ENCODE measurements at regions not wholly inside any gene's neighbourhood (a gene's known extent, or its start where the extent isn't known, plus 50 kb on each side); places are given as distances from the start of the nearest gene placed in this dataset.

DNA sequence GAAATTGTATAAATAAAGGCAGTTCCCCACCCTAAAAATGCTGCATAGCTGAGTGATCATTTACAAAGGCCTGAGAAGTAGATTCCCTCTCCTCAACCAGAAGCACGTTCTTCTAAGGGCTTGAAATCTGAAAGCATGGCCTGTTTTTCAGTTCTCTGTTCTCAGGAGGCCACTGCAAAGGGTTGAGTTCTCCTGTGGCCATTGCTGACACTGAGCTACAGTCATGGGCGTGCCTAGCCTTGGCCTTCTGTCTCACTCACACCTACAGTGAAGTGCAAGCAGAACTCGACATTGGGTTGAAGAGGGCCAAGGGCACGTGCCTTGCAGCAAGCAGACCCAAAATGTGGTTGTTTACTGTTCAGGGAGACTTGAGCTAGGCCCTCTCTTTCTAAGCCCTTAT lies 276.6 kb upstream of the VLDLR start:
- TF ChIP-seq, protein P1, sequence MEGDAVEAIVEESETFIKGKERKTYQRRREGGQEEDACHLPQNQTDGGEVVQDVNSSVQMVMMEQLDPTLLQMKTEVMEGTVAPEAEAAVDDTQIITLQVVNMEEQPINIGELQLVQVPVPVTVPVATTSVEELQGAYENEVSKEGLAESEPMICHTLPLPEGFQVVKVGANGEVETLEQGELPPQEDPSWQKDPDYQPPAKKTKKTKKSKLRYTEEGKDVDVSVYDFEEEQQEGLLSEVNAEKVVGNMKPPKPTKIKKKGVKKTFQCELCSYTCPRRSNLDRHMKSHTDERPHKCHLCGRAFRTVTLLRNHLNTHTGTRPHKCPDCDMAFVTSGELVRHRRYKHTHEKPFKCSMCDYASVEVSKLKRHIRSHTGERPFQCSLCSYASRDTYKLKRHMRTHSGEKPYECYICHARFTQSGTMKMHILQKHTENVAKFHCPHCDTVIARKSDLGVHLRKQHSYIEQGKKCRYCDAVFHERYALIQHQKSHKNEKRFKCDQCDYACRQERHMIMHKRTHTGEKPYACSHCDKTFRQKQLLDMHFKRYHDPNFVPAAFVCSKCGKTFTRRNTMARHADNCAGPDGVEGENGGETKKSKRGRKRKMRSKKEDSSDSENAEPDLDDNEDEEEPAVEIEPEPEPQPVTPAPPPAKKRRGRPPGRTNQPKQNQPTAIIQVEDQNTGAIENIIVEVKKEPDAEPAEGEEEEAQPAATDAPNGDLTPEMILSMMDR (conservative IDR thresholded peaks at IDR 0.05; ENCODE audit: low read length) = no peak
- TF ChIP-seq EZH2phosphoT487 (IDR thresholded peaks at IDR 0.05; ENCODE audit: borderline replicate concordance) = no peak

Data from Loucy (cell line).